ENCODE measurements at regions not wholly inside any gene's neighbourhood (a gene's known extent, or its start where the extent isn't known, plus 50 kb on each side); places are given as distances from the start of the nearest gene placed in this dataset.

- no peak overlapping the region for H3K27ac ChIP-seq (ENCODE audit: low read depth, low read length, poor library complexity, severe bottlenecking)
- intact Hi-C loops (cut with micrococcal nuclease; ENCODE audit: unreplicated experiment), result no loop called here
- no peaks in the 10 kb centered on the region for H3K36me3 ChIP-seq (ENCODE audit: insufficient read depth, low read length, poor library complexity, severe bottlenecking)
- TF ChIP-seq CTCF (conservative IDR thresholded peaks at IDR 0.05; ENCODE audit: low read depth, low read length) (no peak), EZH2 (IDR thresholded peaks at IDR 0.05; ENCODE audit: borderline replicate concordance, low read depth, low read length, poor library complexity, severe bottlenecking) (no peak)
- no peak for DNase-seq (ENCODE audit: low spot score)
- CTCF ChIA-PET, result no interaction called here
- H3K4me1 ChIP-seq (ENCODE audit: insufficient read depth, low read length, poor library complexity, severe bottlenecking), result no peaks in the 10 kb centered on the region
- BruUV-seq (replicated peaks), result no TSS peak
- POLR2A ChIA-PET (ENCODE audit: low non-redundant PET), result no interaction called here
- H3K4me3 ChIP-seq (ENCODE audit: low read depth, low read length, poor library complexity, severe bottlenecking), result no peak overlapping the region
- H3K27me3 ChIP-seq (replicated peaks; ENCODE audit: insufficient read depth, low read depth, low read length, poor library complexity), result peaks cover 29% of the 10 kb centered on the region
- H3K9me3 ChIP-seq (ENCODE audit: low read depth, low read length, poor library complexity, severe bottlenecking), result no peaks in the 10 kb centered on the region
These were observed 370.6 kb downstream of the CCSER2 start for GRCh38 chr10:84698989-84699388.

- no peak for DNase-seq (ENCODE audit: low spot score)
- no peaks in the 10 kb centered on the region for H3K9me3 ChIP-seq (ENCODE audit: low read depth, low read length, poor library complexity, severe bottlenecking)
- intact Hi-C loops (cut with micrococcal nuclease; ENCODE audit: unreplicated experiment), result no loop called here
- CTCF ChIA-PET, result interaction anchor here (0.7 kb wide), 1 partner anchor 96 kb away, joined by 4 read pairs; no protein-coding TSS in a partner anchor
- H3K4me3 ChIP-seq (ENCODE audit: low read depth, low read length, poor library complexity, severe bottlenecking), result no peak overlapping the region
- BruUV-seq (replicated peaks), result no TSS peak
- POLR2A ChIA-PET (ENCODE audit: low non-redundant PET), result no interaction called here
- H3K27ac ChIP-seq (ENCODE audit: low read depth, low read length, poor library complexity, severe bottlenecking), result no peak overlapping the region
- H3K36me3 ChIP-seq (ENCODE audit: insufficient read depth, low read length, poor library complexity, severe bottlenecking), result no peaks in the 10 kb centered on the region
- H3K27me3 ChIP-seq (replicated peaks; ENCODE audit: insufficient read depth, low read depth, low read length, poor library complexity), result peaks cover 32% of the 10 kb centered on the region
- no peaks in the 10 kb centered on the region for H3K4me1 ChIP-seq (ENCODE audit: insufficient read depth, low read length, poor library complexity, severe bottlenecking)
- TF ChIP-seq EZH2 (IDR thresholded peaks at IDR 0.05; ENCODE audit: borderline replicate concordance, low read depth, low read length, poor library complexity, severe bottlenecking) (no peak), CTCF (conservative IDR thresholded peaks at IDR 0.05; ENCODE audit: low read depth, low read length) (no peak)
These were observed 372.4 kb downstream of the CCSER2 start for GRCh38 chr10:84700668-84701369.

- no peaks in the 10 kb centered on the region for H3K36me3 ChIP-seq (ENCODE audit: insufficient read depth, low read length, poor library complexity, severe bottlenecking)
- CTCF ChIA-PET, result no interaction called here
- POLR2A ChIA-PET (ENCODE audit: low non-redundant PET), result no interaction called here
- no peaks in the 10 kb centered on the region for H3K9me3 ChIP-seq (ENCODE audit: low read depth, low read length, poor library complexity, severe bottlenecking)
- no peak for DNase-seq (ENCODE audit: low spot score)
- TF ChIP-seq EZH2 (IDR thresholded peaks at IDR 0.05; ENCODE audit: borderline replicate concordance, low read depth, low read length, poor library complexity, severe bottlenecking) (no peak), CTCF (conservative IDR thresholded peaks at IDR 0.05; ENCODE audit: low read depth, low read length) (no peak)
- no TSS peak for BruUV-seq (replicated peaks)
- no peaks in the 10 kb centered on the region for H3K4me1 ChIP-seq (ENCODE audit: insufficient read depth, low read length, poor library complexity, severe bottlenecking)
- intact Hi-C loops (cut with micrococcal nuclease; ENCODE audit: unreplicated experiment), result no loop called here
- H3K27ac ChIP-seq (ENCODE audit: low read depth, low read length, poor library complexity, severe bottlenecking), result no peak overlapping the region
- H3K27me3 ChIP-seq (replicated peaks; ENCODE audit: insufficient read depth, low read depth, low read length, poor library complexity), result peaks cover 26% of the 10 kb centered on the region
- H3K4me3 ChIP-seq (ENCODE audit: low read depth, low read length, poor library complexity, severe bottlenecking), result no peak overlapping the region
These were observed 373.0 kb downstream of the CCSER2 start for GRCh38 chr10:84701370-84701720.
